Epithelial cell of prostate (primary cell): ENCODE measurements at regions not wholly inside any gene's neighbourhood (a gene's known extent, or its start where the extent isn't known, plus 50 kb on each side); places are given as distances from the start of the nearest gene placed in this dataset.
"Not testable (repeated sequence)": the region's sequence is repeated elsewhere in the genome, so short reads cannot be mapped to it uniquely, and the experiment has no call there.

ENCODE experiments used
- DNase-seq: peaks from one replicate; pipeline ENCODE4 v3.0.0-alpha.2; 2011; ENCODE audit warnings: low read depth, low spot score
- H3K27ac ChIP-seq: fragments of 450-650 bp; 2 replicates; pipeline ENCODE4 v1.5.1; 2017; ENCODE audit warnings: mild to moderate bottlenecking

GRCh38 chrX:150201841-150202240 is 161.3 kb upstream of the MAMLD1 start:
- peak overlapping the region; percentile 63 for H3K27ac ChIP-seq
- DNase-seq = no peak

DNA sequence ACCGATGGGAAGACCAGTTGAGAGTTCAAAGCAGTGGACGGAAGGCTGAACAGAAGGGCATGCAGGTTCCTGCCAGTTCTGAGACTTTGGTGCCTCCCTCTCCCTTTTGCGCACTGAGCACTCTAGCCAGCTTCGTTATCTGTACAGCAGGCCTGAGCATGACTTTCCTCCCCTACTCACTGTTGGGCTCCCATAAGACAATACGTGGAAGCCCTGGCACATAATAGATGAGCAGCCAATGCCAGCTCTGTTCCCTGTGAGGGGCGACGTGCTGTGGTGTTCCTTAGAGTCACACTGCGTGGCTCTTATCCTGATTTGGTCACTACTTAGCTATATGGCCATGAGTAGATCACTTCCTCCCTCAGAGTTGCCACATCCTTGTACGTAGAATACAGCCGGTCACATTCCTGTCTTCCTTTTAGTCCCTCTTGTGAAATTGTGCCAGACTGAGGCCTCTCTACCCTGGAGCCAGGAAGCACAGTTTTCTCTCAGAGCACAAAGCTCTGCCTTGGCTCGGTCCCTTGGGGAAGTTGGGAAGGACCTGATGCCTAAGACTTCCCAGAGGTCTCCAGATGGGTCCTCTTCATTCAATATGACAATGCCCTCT is 160.4 kb upstream of the MAMLD1 start:
- H3K27ac ChIP-seq = peak overlapping the region; percentile 63
- DNase-seq = no peak

- peak overlapping the region; percentile 63 for H3K27ac ChIP-seq
- no peak for DNase-seq
Measured at GRCh38 chrX:150203248-150203645, 159.9 kb upstream of the MAMLD1 start.

- no peak overlapping the region for H3K27ac ChIP-seq
- no peak for DNase-seq
Measured at GRCh38 chrX:150205011-150205410, 158.1 kb upstream of the MAMLD1 start.

DNA sequence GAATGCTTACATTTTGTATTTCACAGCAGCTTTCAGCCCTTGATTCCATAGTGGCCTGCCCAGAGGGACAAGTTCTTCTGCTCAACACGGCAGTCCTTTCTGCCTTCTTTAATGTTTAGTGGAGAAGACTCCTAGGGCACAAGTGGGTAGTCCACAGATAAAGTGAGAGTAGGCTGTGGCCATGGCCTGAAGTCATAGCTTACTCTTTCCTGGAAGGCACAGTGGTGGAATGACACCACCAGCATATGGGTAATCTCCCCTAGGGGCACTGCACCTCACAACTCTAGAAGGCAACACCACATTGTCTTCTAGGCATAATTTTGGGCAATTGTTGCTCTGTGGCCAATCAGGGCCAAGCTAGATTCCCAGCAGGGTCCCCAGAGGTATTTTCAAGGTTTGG is 155.4 kb upstream of the MAMLD1 start:
- no peak overlapping the region for H3K27ac ChIP-seq
- no peak for DNase-seq

DNA sequence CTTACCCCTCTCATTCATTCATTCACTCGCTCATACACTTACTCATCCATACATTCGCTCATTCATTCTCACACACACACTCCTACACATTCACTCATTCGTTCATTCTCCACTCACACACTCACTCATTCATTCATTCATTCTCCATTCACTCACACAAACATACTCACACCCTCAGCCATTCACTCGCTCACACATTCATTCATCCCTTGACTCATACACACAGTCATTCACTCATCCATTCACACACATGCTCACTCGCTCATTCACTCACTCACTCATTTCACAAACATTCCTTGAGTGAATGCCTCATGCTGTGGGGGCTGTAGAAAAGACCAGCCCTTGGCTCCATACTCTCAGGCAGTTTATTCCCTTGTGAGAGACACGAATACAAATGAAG is 151.1 kb upstream of the MAMLD1 start:
- DNase-seq = no peak

DNA sequence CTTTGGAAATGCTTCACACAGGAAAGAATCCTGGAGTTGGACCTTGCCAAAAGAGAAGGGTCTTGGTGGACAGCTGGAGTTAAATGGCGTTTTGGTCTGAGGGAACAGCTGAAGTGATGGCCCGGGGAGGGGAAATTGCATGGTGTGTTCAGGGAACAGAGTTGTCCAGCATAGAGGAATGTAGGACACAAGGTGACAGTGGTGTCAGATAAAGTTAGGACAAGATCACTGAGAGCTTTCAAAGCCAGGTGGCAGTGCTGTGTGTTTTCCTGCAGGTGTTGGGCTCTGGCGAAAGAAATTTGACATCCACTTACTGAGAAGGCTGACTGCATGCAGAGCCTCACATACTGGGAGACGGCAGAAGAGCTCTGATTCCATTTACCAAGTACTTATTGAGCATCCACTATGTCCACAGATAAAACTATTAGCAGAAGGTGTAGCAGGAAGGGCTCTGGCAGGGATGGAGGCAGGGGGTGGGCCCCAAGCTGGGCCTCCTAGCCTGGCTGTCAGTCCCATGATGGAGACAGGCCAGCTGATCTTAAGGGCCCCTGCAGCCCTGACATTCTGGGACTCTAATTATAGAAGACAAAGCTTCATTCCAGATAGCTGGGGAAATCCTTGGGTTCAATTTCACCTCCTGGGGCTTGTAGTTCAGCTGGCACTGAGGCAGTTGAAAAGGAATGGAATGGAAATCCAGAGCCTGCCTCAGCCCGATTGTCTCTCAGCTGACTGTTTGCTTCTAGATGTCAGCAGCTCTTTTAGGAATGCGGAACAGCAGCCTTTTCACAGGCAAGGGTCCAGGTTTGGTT is 150.2 kb upstream of the MAMLD1 start:
- no peak for DNase-seq
- H3K27ac ChIP-seq = no peak overlapping the region

More for the DNA sequence above, 151.1 kb upstream of the MAMLD1 start:
- no peak overlapping the region for H3K27ac ChIP-seq

GRCh38 chrX:150213481-150214030 is 149.6 kb upstream of the MAMLD1 start:
- DNase-seq = no peak
- no peak overlapping the region for H3K27ac ChIP-seq

GRCh38 chrX:150216000-150216399 is 147.1 kb upstream of the MAMLD1 start:
- DNase-seq, H3K27ac ChIP-seq: not testable (repeated sequence)

GRCh38 chrX:150216716-150217115 is 146.4 kb upstream of the MAMLD1 start:
- no peak for DNase-seq
- H3K27ac ChIP-seq = no peak overlapping the region

GRCh38 chrX:150217609-150218008 is 145.5 kb upstream of the MAMLD1 start:
- no peak overlapping the region for H3K27ac ChIP-seq
- DNase-seq = no peak

DNA sequence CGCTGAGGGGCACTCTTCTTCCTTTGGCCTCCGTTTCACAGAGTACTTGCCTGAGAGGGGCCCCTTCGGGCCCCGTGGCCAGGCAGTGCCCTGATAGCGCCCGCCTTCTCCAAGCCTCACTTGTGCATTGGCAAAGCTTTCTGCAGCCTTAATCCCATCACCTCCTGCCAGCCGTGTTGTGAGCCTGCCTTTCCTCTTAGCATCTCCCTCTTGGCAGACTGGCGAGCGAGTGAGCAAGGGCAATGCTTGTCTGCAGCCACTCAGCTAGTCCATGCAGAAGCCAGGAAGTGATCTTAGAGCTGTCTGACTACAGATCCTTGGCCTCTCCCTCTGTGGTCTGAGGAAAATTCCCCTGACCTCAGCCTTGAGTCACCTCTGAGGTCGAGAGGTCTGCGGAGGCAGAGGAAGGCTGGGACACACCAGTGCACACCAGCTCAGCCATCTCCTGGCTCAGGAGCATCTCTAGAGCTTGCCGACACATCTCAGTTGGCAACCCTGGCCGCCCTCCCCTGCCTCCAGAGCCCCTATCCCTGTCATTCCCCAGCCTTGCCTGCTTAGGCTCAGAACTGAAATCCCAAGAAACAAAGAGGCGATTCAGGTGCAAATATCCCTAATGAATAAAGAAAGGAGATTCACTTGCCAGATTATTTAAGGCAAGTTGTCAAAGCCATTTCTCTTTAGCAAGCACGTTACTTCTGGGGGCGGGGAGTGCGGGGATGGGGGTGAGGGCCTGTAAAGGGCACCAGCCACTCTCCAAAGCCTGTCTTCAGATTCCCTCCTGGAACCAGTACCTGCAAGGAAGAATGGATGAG is 143.5 kb upstream of the MAMLD1 start:
- no peak overlapping the region for H3K27ac ChIP-seq
- no peak for DNase-seq

DNA sequence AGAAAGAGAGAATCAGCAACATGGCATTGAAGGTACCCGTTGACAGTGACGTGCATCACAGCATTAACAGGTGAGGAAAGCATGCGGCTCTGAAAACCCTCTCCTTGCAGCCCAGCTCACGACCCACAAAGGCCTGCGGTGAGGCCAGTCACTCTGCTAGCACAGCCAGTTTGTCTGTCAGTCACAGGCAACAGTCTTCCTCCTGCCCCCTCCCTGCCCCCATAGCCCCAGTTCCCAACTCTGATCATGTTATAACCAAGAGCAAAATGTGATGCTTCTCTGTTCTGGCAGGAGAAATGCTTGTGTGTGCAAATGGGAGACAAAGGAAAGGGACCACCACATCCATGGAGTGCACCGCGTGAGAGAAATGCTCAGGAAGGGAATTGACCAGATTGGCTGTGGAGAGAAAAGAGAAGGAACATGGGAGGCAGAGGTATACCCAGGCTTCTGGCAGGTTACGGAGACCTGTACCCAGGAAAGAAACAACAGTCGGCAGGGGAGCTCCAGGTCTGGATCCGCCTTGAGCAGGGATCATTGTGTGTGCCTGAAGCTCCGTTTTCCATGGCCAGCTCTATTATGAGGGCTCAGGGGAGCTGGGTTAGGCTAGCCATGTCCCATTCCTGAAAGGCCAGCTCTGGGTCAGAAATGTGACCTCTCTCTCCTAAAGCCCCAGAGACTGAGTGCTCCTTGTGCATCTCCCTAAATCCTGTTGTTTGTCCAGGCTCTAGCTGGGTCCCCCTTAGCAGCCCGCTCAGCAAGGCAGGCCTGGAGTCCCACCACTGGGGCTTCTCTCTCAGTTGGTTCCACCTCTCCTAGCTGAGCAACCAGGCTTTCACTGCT is 139.7 kb upstream of the MAMLD1 start:
- DNase-seq = no peak
- H3K27ac ChIP-seq = no peak overlapping the region

GRCh38 chrX:150224676-150225075 is 138.4 kb upstream of the MAMLD1 start:
- DNase-seq = no peak
- H3K27ac ChIP-seq = no peak overlapping the region

GRCh38 chrX:150225266-150225665 is 137.9 kb upstream of the MAMLD1 start:
- no peak overlapping the region for H3K27ac ChIP-seq
- no peak for DNase-seq

DNA sequence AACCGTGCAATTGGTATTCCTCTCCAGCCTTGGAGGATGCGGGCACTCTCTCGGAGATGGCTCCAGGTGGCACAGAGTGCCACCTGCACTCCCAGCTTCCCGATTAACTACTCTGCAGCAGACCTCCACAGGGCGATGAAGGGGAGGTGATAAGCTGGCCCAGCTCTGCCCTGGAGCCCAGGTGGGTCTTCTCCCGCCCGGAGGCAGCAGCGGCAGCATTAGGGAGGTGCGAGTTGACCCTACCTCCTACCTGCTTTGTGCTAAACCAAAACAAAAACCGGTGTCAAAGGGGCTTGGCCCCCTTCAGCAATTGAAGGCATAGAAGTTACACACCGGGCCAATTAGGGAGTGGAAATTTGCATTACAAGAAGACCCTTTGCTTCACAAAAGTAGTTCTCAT is 137.4 kb upstream of the MAMLD1 start:
- no peak for DNase-seq
- no peak overlapping the region for H3K27ac ChIP-seq

GRCh38 chrX:150226223-150226965 is 136.7 kb upstream of the MAMLD1 start:
- no peak overlapping the region for H3K27ac ChIP-seq
- no peak for DNase-seq

- no peak for DNase-seq
Measured at GRCh38 chrX:150227321-150227860, 135.7 kb upstream of the MAMLD1 start.

GRCh38 chrX:150227873-150228410 is 135.2 kb upstream of the MAMLD1 start:
- no peak overlapping the region for H3K27ac ChIP-seq
- no peak for DNase-seq

More at GRCh38 chrX:150227321-150227860, 135.7 kb upstream of the MAMLD1 start:
- no peak overlapping the region for H3K27ac ChIP-seq
